GM12872 (cell line): ENCODE measurements at regions not wholly inside any gene's neighbourhood (a gene's known extent, or its start where the extent isn't known, plus 50 kb on each side); places are given as distances from the start of the nearest gene placed in this dataset.

Experiments
- TF ChIP-seq, protein P1 (sequence below): IDR thresholded peaks from 3 replicates; pipeline ENCODE4 v1.5.1; 2011; ENCODE audit warnings: low read depth, mild to moderate bottlenecking, low read length, moderate library complexity; ENCODE audit not compliant: insufficient read depth

- TF ChIP-seq, protein P1, sequence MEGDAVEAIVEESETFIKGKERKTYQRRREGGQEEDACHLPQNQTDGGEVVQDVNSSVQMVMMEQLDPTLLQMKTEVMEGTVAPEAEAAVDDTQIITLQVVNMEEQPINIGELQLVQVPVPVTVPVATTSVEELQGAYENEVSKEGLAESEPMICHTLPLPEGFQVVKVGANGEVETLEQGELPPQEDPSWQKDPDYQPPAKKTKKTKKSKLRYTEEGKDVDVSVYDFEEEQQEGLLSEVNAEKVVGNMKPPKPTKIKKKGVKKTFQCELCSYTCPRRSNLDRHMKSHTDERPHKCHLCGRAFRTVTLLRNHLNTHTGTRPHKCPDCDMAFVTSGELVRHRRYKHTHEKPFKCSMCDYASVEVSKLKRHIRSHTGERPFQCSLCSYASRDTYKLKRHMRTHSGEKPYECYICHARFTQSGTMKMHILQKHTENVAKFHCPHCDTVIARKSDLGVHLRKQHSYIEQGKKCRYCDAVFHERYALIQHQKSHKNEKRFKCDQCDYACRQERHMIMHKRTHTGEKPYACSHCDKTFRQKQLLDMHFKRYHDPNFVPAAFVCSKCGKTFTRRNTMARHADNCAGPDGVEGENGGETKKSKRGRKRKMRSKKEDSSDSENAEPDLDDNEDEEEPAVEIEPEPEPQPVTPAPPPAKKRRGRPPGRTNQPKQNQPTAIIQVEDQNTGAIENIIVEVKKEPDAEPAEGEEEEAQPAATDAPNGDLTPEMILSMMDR, result no peak
Measured at GRCh38 chr13:90553159-90553558, 794.3 kb upstream of the MIR17HG start.

DNA sequence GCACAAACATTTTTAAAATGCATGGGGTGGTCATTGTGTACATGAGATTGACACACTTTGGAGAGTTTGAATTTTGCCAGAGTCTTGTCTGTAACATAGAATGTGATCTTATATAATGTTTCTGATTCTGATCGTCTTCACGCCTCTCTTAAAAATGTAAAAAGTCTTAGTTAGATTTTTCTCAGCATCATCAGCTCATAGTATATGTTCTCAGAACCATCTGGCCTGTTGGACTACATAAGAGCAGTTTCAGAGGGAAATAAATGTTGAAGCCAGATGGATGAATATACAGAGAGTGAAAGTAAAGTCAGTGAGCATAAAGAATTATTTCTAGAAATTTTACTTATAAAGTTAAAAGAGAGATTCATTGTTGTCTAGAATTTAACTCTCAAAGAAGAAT lies 789.9 kb upstream of the MIR17HG start:
- TF ChIP-seq, protein P1, result no peak

DNA sequence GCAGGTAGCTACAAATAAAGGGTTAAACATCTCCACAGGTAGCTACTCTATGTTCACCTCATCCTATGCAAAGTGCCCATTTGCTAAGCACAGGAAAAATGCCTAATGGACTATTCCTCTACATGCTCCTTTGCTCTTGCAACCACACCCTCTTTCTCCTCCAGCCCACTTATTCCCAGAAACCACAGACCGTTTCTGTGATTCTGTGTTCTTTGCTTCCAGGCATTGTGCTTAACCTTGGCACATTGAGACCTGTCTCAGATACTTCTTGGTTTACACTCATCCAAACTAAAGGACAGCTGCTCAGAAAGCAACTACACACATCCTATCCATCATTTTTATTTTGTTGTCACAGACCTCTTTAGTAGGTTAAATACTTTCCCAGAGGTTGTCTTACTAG lies 785.0 kb upstream of the MIR17HG start:
- TF ChIP-seq, protein P1, result no peak

GRCh38 chr13:90564096-90564495 lies 783.4 kb upstream of the MIR17HG start:
- TF ChIP-seq, protein P1, result no peak

GRCh38 chr13:90564566-90564965 lies 782.9 kb upstream of the MIR17HG start:
- TF ChIP-seq, protein P1, result no peak

- TF ChIP-seq, protein P1, result no peak
Measured at GRCh38 chr13:90565985-90566713, 781.3 kb upstream of the MIR17HG start.

- TF ChIP-seq, protein P1, result no peak
Measured at GRCh38 chr13:90568165-90568564, 779.3 kb upstream of the MIR17HG start.
